ENCODE measurements at regions not wholly inside any gene's neighbourhood (a gene's known extent, or its start where the extent isn't known, plus 50 kb on each side); places are given as distances from the start of the nearest gene placed in this dataset.
"Not testable (repeated sequence)": the region's sequence is repeated elsewhere in the genome, so short reads cannot be mapped to it uniquely, and the experiment has no call there.

DNA sequence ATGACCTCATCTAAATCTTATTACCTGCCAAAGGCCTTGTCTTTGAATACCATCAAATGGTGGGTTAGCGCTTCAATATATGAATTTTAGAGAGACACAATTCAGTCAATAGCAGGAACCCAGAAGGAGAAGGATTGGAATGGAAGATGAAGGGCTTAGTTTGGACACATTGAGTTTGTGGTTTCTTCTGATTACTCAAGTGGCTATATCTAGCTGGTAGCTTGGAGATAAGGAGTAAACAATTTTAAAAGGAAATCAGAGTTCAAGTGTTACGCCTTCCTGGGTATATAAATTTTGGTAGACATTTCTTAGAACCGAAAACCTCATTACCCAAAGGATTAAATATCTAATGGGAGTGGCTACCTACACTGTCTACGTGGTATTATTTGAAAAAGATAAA is 80.2 kb downstream of the RGS2 start:
- no peak for DNase-seq
- intact Hi-C loops (cut with DNase I; ENCODE audit: low total_unique reads): no loop called here
- no peaks in the 10 kb centered on the region for H3K9me3 ChIP-seq
- H3K4me1 ChIP-seq: no peaks in the 10 kb centered on the region
- H3K27ac ChIP-seq: no peak overlapping the region
- no peaks in the 10 kb centered on the region for H3K27me3 ChIP-seq
- H3K4me3 ChIP-seq: no peak overlapping the region
- no peaks in the 10 kb centered on the region for H3K36me3 ChIP-seq (ENCODE audit: low read depth, missing control alignments)
- WGBS, 2 donors: 88 to 95% methylated on average over 4 of the region's 4 CpGs
- TF ChIP-seq CTCF (IDR thresholded peaks at IDR 0.05) (no peak), POLR2A (IDR thresholded peaks at IDR 0.05) (no peak)

GRCh38 chr1:192890134-192890533 is 81.3 kb downstream of the RGS2 start:
- intact Hi-C loops (cut with DNase I; ENCODE audit: low total_unique reads): no loop called here
- H3K9me3 ChIP-seq: no peaks in the 10 kb centered on the region
- H3K36me3 ChIP-seq (ENCODE audit: low read depth, missing control alignments): no peaks in the 10 kb centered on the region
- H3K27ac ChIP-seq: no peak overlapping the region
- WGBS, 2 donors: 81% methylated on average over 3 of the region's 3 CpGs
- no peak overlapping the region for H3K4me3 ChIP-seq
- no peak for DNase-seq
- TF ChIP-seq POLR2A (IDR thresholded peaks at IDR 0.05) (no peak), CTCF (IDR thresholded peaks at IDR 0.05) (no peak)
- no peaks in the 10 kb centered on the region for H3K4me1 ChIP-seq
- no peaks in the 10 kb centered on the region for H3K27me3 ChIP-seq

- no peak for DNase-seq
- Histone ChIP-seq H3K27me3 (no peaks in the 10 kb centered on the region), H3K27ac (no peak overlapping the region), H3K4me1 (no peaks in the 10 kb centered on the region), H3K9me3 (no peaks in the 10 kb centered on the region), H3K36me3 (ENCODE audit: low read depth, missing control alignments) (no peaks in the 10 kb centered on the region), H3K4me3 (no peak overlapping the region)
- 0 to 29% methylated on average over 1 of the region's 1 CpG for WGBS, 2 donors
- TF ChIP-seq POLR2A (IDR thresholded peaks at IDR 0.05): no peak
- TF ChIP-seq CTCF (IDR thresholded peaks at IDR 0.05): no peak
- intact Hi-C loops (cut with DNase I; ENCODE audit: low total_unique reads): no loop called here
Measured at GRCh38 chr1:192892934-192893333, 84.1 kb downstream of the RGS2 start.

- intact Hi-C loops (cut with DNase I; ENCODE audit: low total_unique reads); H3K4me1 ChIP-seq; H3K27me3 ChIP-seq; H3K27ac ChIP-seq; H3K9me3 ChIP-seq; H3K36me3 ChIP-seq (ENCODE audit: low read depth, missing control alignments): not testable (repeated sequence)
- H3K4me3 ChIP-seq: peak overlapping the region in 1 of 2 donors; percentile 18
- WGBS, 2 donors: 77 to 81% methylated on average over 10 of the region's 10 CpGs
- DNase-seq: peak; percentile 44
Measured at GRCh38 chr1:192895487-192895886, 86.6 kb downstream of the RGS2 start.

DNA sequence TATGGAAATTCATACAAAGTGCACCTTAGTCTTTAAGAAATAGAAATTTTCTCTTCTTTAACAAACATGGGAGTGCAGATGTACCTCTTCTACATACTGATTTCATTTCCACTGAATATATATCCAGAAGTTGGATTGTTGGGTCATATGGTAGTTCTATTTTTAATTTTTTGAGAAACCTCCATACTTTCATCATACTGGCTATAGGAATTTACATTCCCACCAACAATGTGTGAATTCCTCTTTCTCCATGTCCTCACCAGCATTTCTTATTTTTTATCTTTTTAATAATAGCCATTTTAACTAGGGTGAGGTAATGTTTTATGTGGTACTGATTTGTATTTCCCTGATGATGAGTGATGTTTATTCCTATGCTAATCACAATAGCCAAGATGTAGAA is 87.5 kb downstream of the RGS2 start:
- Histone ChIP-seq H3K27ac (no peak overlapping the region), H3K36me3 (ENCODE audit: low read depth, missing control alignments) (no peaks in the 10 kb centered on the region), H3K27me3 (no peaks in the 10 kb centered on the region), H3K9me3 (no peaks in the 10 kb centered on the region), H3K4me1 (no peaks in the 10 kb centered on the region), H3K4me3 (no peak overlapping the region)
- intact Hi-C loops (cut with DNase I; ENCODE audit: low total_unique reads): no loop called here
- DNase-seq: no peak
- TF ChIP-seq CTCF (IDR thresholded peaks at IDR 0.05): no peak
